A549 (cell line): ENCODE measurements at regions not wholly inside any gene's neighbourhood (a gene's known extent, or its start where the extent isn't known, plus 50 kb on each side); places are given as distances from the start of the nearest gene placed in this dataset.

Experiments used
- KDM5A ChIP-seq: fragments of 200-600 bp; sonication (generic); IDR thresholded peaks from 2 replicates; pipeline ENCODE4 v1.6.1; 2016; ENCODE audit warnings: antibody characterized with exemption, mild to moderate bottlenecking
- MYC ChIP-seq: IDR thresholded peaks from 2 replicates; pipeline ENCODE4 v1.6.1; 2012; ENCODE audit warnings: mild to moderate bottlenecking, inconsistent platforms, low read length, improper control_type of control experiment, borderline replicate concordance
- NFE2L2 ChIP-seq: fragments of 150-350 bp; conservative IDR thresholded peaks from 2 replicates; pipeline ENCODE4 v1.6.1; 2014; ENCODE audit warnings: low read length
- POLR2A ChIP-seq: IDR thresholded peaks from 2 replicates; pipeline ENCODE4 v1.6.1; 2012; ENCODE audit warnings: mild to moderate bottlenecking, low read length
- POLR2AphosphoS2 ChIP-seq: conservative IDR thresholded peaks from 2 replicates; pipeline ENCODE4 v1.6.1; 2012; ENCODE audit warnings: low read length, improper control_type of control experiment, inconsistent platforms
- RAD21 ChIP-seq, 2 experiments: fragments of >200 bp in 1 of 2; sonication (Bioruptor Twin) in 1 of 2; formaldehyde crosslinking in 1 of 2; IDR thresholded peaks in 1 of 2; conservative IDR thresholded peaks in 1 of 2; 2 replicates in 1 of 2; 3 replicates in 1 of 2; pipeline ENCODE4 v1.6.1; 2012 to 2018; ENCODE audit warnings: inconsistent platforms in 1 of 2
- SMC3 ChIP-seq: fragments of >200 bp; sonication (Bioruptor Twin); formaldehyde crosslinking; IDR thresholded peaks from 3 replicates; pipeline ENCODE4 v1.6.1; 2018; ENCODE audit warnings: inconsistent platforms
- TF ChIP-seq, protein P1 (sequence below): fragments of >200 bp; sonication (Bioruptor Twin); formaldehyde crosslinking; IDR thresholded peaks from 3 replicates; pipeline ENCODE4 v1.5.1; 2016
- TF ChIP-seq, protein P2 (sequence below): fragments of 200-600 bp; sonication (generic); IDR thresholded peaks from 2 replicates; pipeline ENCODE4 v1.6.1; 2016; ENCODE audit warnings: antibody characterized with exemption, mild to moderate bottlenecking, moderate library complexity

DNA sequence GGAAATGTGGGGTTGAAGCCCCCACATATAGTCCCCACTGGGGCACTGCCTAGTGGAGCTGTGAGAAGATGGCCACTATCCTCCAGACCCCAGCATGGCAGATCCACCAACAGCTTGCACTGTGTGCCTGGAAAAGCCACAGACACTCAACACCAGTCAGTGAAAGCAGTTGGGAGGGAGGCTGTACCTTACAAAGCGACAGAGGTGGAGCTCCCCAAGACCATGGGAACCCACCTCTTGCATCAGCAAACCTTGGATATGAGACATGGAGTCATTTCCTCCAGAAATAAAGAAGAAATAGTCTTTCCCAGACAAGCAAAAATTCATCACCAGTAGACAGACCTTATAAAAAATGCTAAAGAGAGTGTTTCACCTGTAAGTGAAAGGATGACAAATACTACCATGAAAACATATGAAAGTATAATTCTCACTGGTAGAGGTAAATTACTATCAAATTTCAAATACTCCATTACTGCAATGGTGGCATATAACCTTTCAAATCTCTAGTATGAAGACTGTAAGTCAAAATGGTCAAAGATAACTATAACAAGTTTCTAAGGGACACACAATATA, 152.6 kb upstream of the EPHA4 start:
- TF ChIP-seq, protein P1, sequence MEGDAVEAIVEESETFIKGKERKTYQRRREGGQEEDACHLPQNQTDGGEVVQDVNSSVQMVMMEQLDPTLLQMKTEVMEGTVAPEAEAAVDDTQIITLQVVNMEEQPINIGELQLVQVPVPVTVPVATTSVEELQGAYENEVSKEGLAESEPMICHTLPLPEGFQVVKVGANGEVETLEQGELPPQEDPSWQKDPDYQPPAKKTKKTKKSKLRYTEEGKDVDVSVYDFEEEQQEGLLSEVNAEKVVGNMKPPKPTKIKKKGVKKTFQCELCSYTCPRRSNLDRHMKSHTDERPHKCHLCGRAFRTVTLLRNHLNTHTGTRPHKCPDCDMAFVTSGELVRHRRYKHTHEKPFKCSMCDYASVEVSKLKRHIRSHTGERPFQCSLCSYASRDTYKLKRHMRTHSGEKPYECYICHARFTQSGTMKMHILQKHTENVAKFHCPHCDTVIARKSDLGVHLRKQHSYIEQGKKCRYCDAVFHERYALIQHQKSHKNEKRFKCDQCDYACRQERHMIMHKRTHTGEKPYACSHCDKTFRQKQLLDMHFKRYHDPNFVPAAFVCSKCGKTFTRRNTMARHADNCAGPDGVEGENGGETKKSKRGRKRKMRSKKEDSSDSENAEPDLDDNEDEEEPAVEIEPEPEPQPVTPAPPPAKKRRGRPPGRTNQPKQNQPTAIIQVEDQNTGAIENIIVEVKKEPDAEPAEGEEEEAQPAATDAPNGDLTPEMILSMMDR: no peak
- no peak for TF ChIP-seq POLR2AphosphoS2
- TF ChIP-seq POLR2A: no peak
- TF ChIP-seq, protein P2, sequence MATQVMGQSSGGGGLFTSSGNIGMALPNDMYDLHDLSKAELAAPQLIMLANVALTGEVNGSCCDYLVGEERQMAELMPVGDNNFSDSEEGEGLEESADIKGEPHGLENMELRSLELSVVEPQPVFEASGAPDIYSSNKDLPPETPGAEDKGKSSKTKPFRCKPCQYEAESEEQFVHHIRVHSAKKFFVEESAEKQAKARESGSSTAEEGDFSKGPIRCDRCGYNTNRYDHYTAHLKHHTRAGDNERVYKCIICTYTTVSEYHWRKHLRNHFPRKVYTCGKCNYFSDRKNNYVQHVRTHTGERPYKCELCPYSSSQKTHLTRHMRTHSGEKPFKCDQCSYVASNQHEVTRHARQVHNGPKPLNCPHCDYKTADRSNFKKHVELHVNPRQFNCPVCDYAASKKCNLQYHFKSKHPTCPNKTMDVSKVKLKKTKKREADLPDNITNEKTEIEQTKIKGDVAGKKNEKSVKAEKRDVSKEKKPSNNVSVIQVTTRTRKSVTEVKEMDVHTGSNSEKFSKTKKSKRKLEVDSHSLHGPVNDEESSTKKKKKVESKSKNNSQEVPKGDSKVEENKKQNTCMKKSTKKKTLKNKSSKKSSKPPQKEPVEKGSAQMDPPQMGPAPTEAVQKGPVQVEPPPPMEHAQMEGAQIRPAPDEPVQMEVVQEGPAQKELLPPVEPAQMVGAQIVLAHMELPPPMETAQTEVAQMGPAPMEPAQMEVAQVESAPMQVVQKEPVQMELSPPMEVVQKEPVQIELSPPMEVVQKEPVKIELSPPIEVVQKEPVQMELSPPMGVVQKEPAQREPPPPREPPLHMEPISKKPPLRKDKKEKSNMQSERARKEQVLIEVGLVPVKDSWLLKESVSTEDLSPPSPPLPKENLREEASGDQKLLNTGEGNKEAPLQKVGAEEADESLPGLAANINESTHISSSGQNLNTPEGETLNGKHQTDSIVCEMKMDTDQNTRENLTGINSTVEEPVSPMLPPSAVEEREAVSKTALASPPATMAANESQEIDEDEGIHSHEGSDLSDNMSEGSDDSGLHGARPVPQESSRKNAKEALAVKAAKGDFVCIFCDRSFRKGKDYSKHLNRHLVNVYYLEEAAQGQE: no peak
- TF ChIP-seq RAD21 (conservative IDR thresholded peaks at IDR 0.05 in 1 of 2, IDR thresholded peaks at IDR 0.05 in 1 of 2): no peak
- TF ChIP-seq KDM5A: no peak
- no peak for TF ChIP-seq SMC3
- TF ChIP-seq NFE2L2: no peak
- TF ChIP-seq MYC: no peak
